Skeletal muscle satellite cell (primary cell): ENCODE measurements at regions not wholly inside any gene's neighbourhood (a gene's known extent, or its start where the extent isn't known, plus 50 kb on each side); places are given as distances from the start of the nearest gene placed in this dataset.

Source experiments
- H3K27me3 ChIP-seq: 2 replicates; pipeline ENCODE4 v1.7.0; 2013; ENCODE audit warnings: low read length; ENCODE audit not compliant: control insufficient read depth, insufficient read depth
- H3K36me3 ChIP-seq: 2 replicates; pipeline ENCODE4 v1.7.0; 2013; ENCODE audit warnings: mild to moderate bottlenecking, control low read depth, low read length; ENCODE audit not compliant: insufficient read depth
- H3K4me1 ChIP-seq: 2 replicates; pipeline ENCODE4 v1.7.0; 2013; ENCODE audit warnings: low read length; ENCODE audit not compliant: control insufficient read depth, insufficient read depth
- H3K4me2 ChIP-seq: 2 replicates; pipeline ENCODE4 v1.7.0; 2013; ENCODE audit warnings: mild to moderate bottlenecking, low read length
- H3K4me3 ChIP-seq: 2 replicates; pipeline ENCODE4 v1.7.0; 2013; ENCODE audit warnings: low read length
- H3K9ac ChIP-seq: 2 replicates; pipeline ENCODE4 v1.7.0; 2013; ENCODE audit warnings: mild to moderate bottlenecking, low read depth, low read length, moderate library complexity
- H3K9me3 ChIP-seq: replicated peaks from 2 replicates; pipeline ENCODE4 v1.7.0; 2013; ENCODE audit warnings: mild to moderate bottlenecking, control low read depth, low read length

GRCh38 chr3:144107923-144108322 is 136.3 kb downstream of the DIPK2A start:
- Histone ChIP-seq H3K27me3 (no peaks in the 10 kb centered on the region), H3K9ac (no peak overlapping the region), H3K4me3 (no peak overlapping the region), H3K36me3 (no peaks in the 10 kb centered on the region), H3K4me1 (no peaks in the 10 kb centered on the region), H3K4me2 (no peak overlapping the region), H3K9me3 (no peaks in the 10 kb centered on the region)

DNA sequence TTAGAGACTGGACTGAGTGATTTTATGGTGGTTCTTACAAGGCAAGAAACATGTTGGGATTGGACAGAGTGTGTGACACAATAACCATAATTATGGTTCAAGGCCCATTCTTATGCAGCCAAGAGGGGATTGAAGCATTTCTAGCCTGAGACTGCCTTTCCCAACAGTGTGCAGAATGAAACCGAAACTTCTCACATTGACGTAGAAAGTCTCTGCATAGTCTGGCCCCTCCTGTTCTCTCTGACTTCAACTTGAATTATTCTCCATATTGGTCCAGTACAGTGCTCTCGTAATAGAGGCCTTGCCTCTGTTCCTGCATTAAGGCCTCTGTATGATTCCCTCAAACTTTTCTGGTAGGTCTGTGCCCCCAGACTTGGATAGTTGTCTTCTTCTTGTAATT is 138.3 kb downstream of the DIPK2A start:
- H3K9ac ChIP-seq = no peak overlapping the region
- H3K27me3 ChIP-seq = no peaks in the 10 kb centered on the region
- no peak overlapping the region for H3K4me2 ChIP-seq
- H3K36me3 ChIP-seq = no peaks in the 10 kb centered on the region
- H3K4me1 ChIP-seq = peaks cover 6% of the 10 kb centered on the region
- H3K9me3 ChIP-seq = no peaks in the 10 kb centered on the region
- H3K4me3 ChIP-seq = no peak overlapping the region

DNA sequence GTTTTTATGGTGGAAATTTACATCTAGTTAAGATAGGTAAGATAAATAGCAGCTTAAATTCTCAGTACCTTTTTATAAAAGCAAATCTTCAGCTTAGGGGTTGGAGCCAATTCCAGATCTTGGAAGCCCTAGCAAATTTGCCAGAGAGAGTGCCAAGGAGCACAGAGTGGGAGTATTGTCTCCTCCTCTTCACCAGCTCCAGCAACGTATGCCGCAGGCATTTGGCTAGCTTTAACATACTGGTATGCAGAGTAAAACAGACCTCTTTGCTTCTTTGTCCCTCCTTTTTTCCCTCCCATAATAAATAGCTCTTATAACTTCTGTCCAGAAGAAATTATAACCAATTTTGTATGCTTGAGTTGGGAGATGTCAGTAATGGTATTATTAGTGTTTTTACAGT is 140.4 kb downstream of the DIPK2A start:
- no peaks in the 10 kb centered on the region for H3K27me3 ChIP-seq
- peaks cover 8% of the 10 kb centered on the region for H3K4me1 ChIP-seq
- H3K4me2 ChIP-seq = no peak overlapping the region
- no peaks in the 10 kb centered on the region for H3K9me3 ChIP-seq
- H3K4me3 ChIP-seq = no peak overlapping the region
- H3K36me3 ChIP-seq = no peaks in the 10 kb centered on the region
- no peak overlapping the region for H3K9ac ChIP-seq

GRCh38 chr3:144112437-144112836 is 140.8 kb downstream of the DIPK2A start:
- H3K4me1 ChIP-seq = peaks cover 8% of the 10 kb centered on the region
- H3K9ac ChIP-seq = no peak overlapping the region
- H3K4me3 ChIP-seq = no peak overlapping the region
- H3K27me3 ChIP-seq = no peaks in the 10 kb centered on the region
- H3K4me2 ChIP-seq = no peak overlapping the region
- H3K9me3 ChIP-seq = no peaks in the 10 kb centered on the region
- no peaks in the 10 kb centered on the region for H3K36me3 ChIP-seq

DNA sequence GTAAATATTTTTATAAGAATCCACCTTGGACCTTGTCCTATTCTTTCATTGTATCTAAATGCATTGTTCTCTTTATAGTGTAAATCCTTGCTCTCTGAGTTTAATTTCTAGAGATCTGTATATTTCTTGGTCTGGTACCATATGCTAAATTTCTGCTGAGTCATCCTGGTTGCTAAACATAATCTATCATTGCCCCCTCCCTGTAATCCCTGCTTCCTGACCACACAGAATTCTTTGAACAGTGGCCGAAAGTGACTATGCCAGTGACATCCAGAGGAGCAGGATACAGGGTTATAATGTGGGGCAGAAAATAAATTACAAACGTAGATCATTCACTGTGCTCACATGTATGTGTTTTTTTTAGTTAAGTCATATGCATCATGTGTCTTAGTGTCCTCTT is 143.1 kb downstream of the DIPK2A start:
- Histone ChIP-seq H3K4me2 (no peak overlapping the region), H3K4me1 (peaks cover 8% of the 10 kb centered on the region)

GRCh38 chr3:144119633-144120032 is 148.0 kb downstream of the DIPK2A start:
- Histone ChIP-seq H3K9ac (no peak overlapping the region), H3K4me3 (no peak overlapping the region), H3K36me3 (no peaks in the 10 kb centered on the region), H3K4me1 (peaks cover 5% of the 10 kb centered on the region), H3K4me2 (no peak overlapping the region), H3K27me3 (no peaks in the 10 kb centered on the region), H3K9me3 (no peaks in the 10 kb centered on the region)

More for the DNA sequence above, 143.1 kb downstream of the DIPK2A start:
- H3K4me3 ChIP-seq = no peak overlapping the region
- no peaks in the 10 kb centered on the region for H3K27me3 ChIP-seq
- H3K9ac ChIP-seq = no peak overlapping the region
- no peaks in the 10 kb centered on the region for H3K9me3 ChIP-seq
- H3K36me3 ChIP-seq = no peaks in the 10 kb centered on the region

DNA sequence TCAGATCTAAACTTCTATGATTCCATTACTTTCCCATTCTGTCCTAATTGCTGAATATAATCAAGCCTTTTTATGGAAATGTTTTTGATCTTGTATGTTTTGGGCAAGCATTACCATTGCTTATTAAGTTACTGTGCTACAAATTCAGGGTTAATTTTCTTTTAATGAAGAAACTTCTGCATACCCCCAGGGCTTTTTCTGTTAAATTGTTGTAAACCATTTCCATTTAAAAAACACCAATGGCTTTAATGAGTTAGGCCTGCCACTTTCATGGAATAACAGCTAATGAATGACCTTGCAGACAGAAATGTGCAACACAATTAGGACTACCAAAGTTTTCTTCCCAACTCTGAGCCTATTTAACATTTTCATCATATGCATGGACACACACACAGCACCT is 150.0 kb downstream of the DIPK2A start:
- Histone ChIP-seq H3K9me3 (no peaks in the 10 kb centered on the region), H3K36me3 (no peaks in the 10 kb centered on the region), H3K4me2 (no peak overlapping the region), H3K9ac (no peak overlapping the region), H3K4me3 (no peak overlapping the region), H3K27me3 (no peaks in the 10 kb centered on the region), H3K4me1 (no peaks in the 10 kb centered on the region)

GRCh38 chr3:144127014-144127413 is 155.4 kb downstream of the DIPK2A start:
- no peaks in the 10 kb centered on the region for H3K4me1 ChIP-seq
- no peak overlapping the region for H3K4me3 ChIP-seq
- no peak overlapping the region for H3K4me2 ChIP-seq
- no peaks in the 10 kb centered on the region for H3K27me3 ChIP-seq
- H3K9me3 ChIP-seq = no peaks in the 10 kb centered on the region
- no peak overlapping the region for H3K9ac ChIP-seq
- no peaks in the 10 kb centered on the region for H3K36me3 ChIP-seq

GRCh38 chr3:144127700-144128099 is 156.1 kb downstream of the DIPK2A start:
- Histone ChIP-seq H3K27me3 (no peaks in the 10 kb centered on the region), H3K36me3 (no peaks in the 10 kb centered on the region), H3K4me2 (no peak overlapping the region), H3K9me3 (no peaks in the 10 kb centered on the region), H3K4me1 (no peaks in the 10 kb centered on the region), H3K4me3 (no peak overlapping the region), H3K9ac (no peak overlapping the region)

DNA sequence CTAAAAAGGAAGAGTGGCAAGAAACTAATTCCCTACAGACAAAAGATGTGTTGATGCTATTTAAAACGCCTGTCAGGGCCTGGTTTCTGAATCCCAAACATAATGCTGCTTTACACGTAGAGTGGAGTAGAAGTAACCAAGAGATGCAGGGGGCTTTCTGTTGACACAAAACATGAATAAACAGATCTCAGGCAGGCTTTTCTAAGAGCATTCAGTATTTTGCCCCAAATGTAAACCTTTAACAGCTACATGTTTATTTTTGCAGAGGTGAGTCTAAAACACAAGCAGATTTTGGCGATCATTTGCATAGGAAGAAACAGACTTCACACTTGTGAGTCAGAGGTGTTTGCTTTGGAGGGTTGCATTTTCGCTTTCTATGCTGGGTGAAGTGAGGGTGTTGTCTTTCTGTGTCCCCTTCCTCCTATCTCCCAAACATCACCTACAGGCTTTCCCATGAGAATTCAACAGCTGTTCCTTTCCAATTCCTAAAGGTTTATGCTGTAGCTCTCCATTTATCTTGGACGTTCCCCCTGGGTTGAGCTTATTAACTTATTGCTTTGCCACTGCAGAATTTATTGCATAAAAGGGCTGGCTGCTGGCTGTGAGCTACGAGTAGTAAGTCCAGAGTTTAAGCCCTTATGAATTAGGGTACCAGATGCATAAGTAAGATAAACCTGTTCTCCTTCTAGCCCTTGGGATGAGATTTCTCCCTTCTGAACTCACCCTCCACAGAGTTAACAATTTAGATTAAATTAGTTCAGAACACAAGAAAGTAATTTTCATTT is 156.7 kb downstream of the DIPK2A start:
- H3K36me3 ChIP-seq = no peaks in the 10 kb centered on the region
- no peak overlapping the region for H3K4me2 ChIP-seq
- no peak overlapping the region for H3K9ac ChIP-seq
- H3K4me1 ChIP-seq = no peaks in the 10 kb centered on the region
- H3K9me3 ChIP-seq = no peaks in the 10 kb centered on the region
- no peaks in the 10 kb centered on the region for H3K27me3 ChIP-seq
- H3K4me3 ChIP-seq = no peak overlapping the region

GRCh38 chr3:144129536-144130214 is 158.1 kb downstream of the DIPK2A start:
- Histone ChIP-seq H3K36me3 (no peaks in the 10 kb centered on the region), H3K4me2 (no peak overlapping the region), H3K4me3 (no peak overlapping the region), H3K4me1 (no peaks in the 10 kb centered on the region), H3K9ac (no peak overlapping the region), H3K27me3 (no peaks in the 10 kb centered on the region), H3K9me3 (no peaks in the 10 kb centered on the region)

DNA sequence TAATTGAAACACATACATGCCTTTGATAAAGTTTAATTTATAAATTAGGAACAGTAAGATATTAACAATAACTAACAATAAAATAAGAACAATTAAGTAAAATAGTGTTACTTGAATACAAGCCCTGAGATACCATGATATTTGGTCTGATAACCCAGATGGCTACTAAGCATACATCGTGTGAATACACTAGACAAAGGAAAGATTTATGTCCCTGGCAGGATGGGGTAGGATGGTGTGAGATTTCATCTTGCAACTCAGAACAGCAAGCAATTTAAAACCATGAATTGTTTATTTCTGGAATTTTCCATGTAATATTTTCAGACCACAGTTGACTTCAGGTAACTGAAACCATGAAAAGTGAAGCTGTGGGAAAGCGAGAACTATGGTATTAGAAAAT is 169.5 kb downstream of the DIPK2A start:
- no peaks in the 10 kb centered on the region for H3K36me3 ChIP-seq
- H3K9ac ChIP-seq = no peak overlapping the region
- H3K9me3 ChIP-seq = no peaks in the 10 kb centered on the region

More for the DNA sequence above, 169.5 kb downstream of the DIPK2A start:
- H3K4me2 ChIP-seq = no peak overlapping the region
- no peak overlapping the region for H3K4me3 ChIP-seq
- no peaks in the 10 kb centered on the region for H3K27me3 ChIP-seq
- H3K4me1 ChIP-seq = peaks cover 26% of the 10 kb centered on the region
